Hepatocyte (in vitro differentiated cells): ENCODE measurements at regions not wholly inside any gene's neighbourhood (a gene's known extent, or its start where the extent isn't known, plus 50 kb on each side); places are given as distances from the start of the nearest gene placed in this dataset.

Source experiments
- DNase-seq: peaks from one replicate; pipeline ENCODE4 v3.0.0-alpha.2; 2016; ENCODE audit warnings: low spot score
- H2AFZ ChIP-seq: fragments of 200-600 bp; sonication (generic); 2 replicates; pipeline ENCODE4 v1.6.0; 2016; ENCODE audit warnings: antibody characterized with exemption, mild to moderate bottlenecking
- H3K27ac ChIP-seq: fragments of 200-600 bp; sonication (generic); 2 replicates; pipeline ENCODE4 v1.5.1; 2016; ENCODE audit warnings: mild to moderate bottlenecking
- H3K27me3 ChIP-seq: fragments of 200-600 bp; sonication (generic); 2 replicates; pipeline ENCODE4 v1.6.1; 2016
- H3K36me3 ChIP-seq: fragments of 200-600 bp; sonication (generic); replicated peaks from 2 replicates; pipeline ENCODE4 v1.5.1; 2016; ENCODE audit warnings: low read depth; ENCODE audit not compliant: insufficient read depth
- H3K4me1 ChIP-seq: fragments of 200-600 bp; sonication (generic); 2 replicates; pipeline ENCODE4 v1.5.1; 2016; ENCODE audit warnings: mild to moderate bottlenecking, moderate library complexity; ENCODE audit not compliant: insufficient read depth
- H3K4me2 ChIP-seq: fragments of 200-600 bp; sonication (generic); 2 replicates; pipeline ENCODE4 v1.6.0; 2016
- H3K4me3 ChIP-seq: fragments of 200-600 bp; sonication (generic); 2 replicates; pipeline ENCODE4 v1.5.1; 2016; ENCODE audit warnings: mild to moderate bottlenecking
- H3K79me2 ChIP-seq: fragments of 200-600 bp; sonication (generic); 2 replicates; pipeline ENCODE4 v1.6.0; 2017; ENCODE audit warnings: mild to moderate bottlenecking
- H3K9me2 ChIP-seq: fragments of 200-600 bp; sonication (generic); replicated peaks from 2 replicates; pipeline ENCODE4 v1.6.0; 2017; ENCODE audit warnings: mild to moderate bottlenecking; ENCODE audit not compliant: insufficient read depth
- H3K9me3 ChIP-seq: fragments of 200-600 bp; sonication (generic); 2 replicates; pipeline ENCODE4 v1.5.1; 2016; ENCODE audit warnings: low read depth, mild to moderate bottlenecking
- H4K20me1 ChIP-seq: fragments of 200-600 bp; sonication (generic); 2 replicates; pipeline ENCODE4 v1.6.0; 2016; ENCODE audit warnings: mild to moderate bottlenecking; ENCODE audit not compliant: insufficient read depth, poor library complexity, severe bottlenecking
- EZH2 ChIP-seq: fragments of 200-600 bp; sonication (generic); IDR thresholded peaks from 2 replicates; pipeline ENCODE4 v1.6.1; 2016; ENCODE audit warnings: antibody characterized with exemption, mild to moderate bottlenecking, borderline replicate concordance
- EZH2phosphoT487 ChIP-seq: fragments of 200-600 bp; sonication (generic); IDR thresholded peaks from one replicate; pipeline ENCODE4 v1.6.1; 2018; ENCODE audit warnings: antibody characterized with exemption, mild to moderate bottlenecking, low read depth, moderate library complexity; ENCODE audit not compliant: unreplicated experiment, severe bottlenecking
- WGBS: methylation state at CpG from one replicate; pipeline ENCODE4 v1.1.6; 2016; ENCODE audit warnings: low lambda C conversion rate; ENCODE audit errors: missing lambda C conversion rate; 5-methylcytosine and 5-hydroxymethylcytosine counted together
- TF ChIP-seq, protein P1 (sequence below): fragments of 200-600 bp; sonication (generic); IDR thresholded peaks from 2 replicates; pipeline ENCODE4 v1.5.1; 2016; ENCODE audit warnings: antibody characterized with exemption, mild to moderate bottlenecking; ENCODE audit not compliant: poor library complexity

DNA sequence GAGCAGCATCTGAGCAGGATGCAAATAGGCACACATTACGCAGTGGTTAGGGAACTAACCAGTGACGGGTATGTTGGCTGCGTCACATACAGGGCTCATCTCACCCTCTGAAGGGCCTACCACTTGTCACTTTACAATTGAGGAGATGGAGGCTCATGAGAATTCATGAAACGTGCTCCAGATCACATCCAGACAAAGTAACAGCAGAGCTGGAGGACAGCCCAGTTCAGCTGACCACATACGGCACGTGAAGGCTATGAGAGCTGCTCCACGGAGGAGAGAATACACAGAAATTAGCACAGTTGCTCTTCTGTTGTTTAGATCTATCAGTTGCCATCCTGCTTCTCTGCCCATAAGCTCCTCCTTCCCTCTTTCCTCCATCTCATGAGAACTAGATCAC, 78.4 kb downstream of the FAM9B start:
- Histone ChIP-seq H3K27me3 (no peaks in the 10 kb centered on the region), H3K36me3 (no peaks in the 10 kb centered on the region), H3K9me2 (no peaks in the 10 kb centered on the region), H3K4me2 (no peak overlapping the region), H3K4me3 (no peak overlapping the region), H3K27ac (no peak overlapping the region), H4K20me1 (no peaks in the 10 kb centered on the region), H2AFZ (no peak overlapping the region), H3K9me3 (no peaks in the 10 kb centered on the region), H3K79me2 (no peaks in the 10 kb centered on the region), H3K4me1 (no peaks in the 10 kb centered on the region)
- no peak for DNase-seq
- TF ChIP-seq EZH2: no peak
- TF ChIP-seq, protein P1, sequence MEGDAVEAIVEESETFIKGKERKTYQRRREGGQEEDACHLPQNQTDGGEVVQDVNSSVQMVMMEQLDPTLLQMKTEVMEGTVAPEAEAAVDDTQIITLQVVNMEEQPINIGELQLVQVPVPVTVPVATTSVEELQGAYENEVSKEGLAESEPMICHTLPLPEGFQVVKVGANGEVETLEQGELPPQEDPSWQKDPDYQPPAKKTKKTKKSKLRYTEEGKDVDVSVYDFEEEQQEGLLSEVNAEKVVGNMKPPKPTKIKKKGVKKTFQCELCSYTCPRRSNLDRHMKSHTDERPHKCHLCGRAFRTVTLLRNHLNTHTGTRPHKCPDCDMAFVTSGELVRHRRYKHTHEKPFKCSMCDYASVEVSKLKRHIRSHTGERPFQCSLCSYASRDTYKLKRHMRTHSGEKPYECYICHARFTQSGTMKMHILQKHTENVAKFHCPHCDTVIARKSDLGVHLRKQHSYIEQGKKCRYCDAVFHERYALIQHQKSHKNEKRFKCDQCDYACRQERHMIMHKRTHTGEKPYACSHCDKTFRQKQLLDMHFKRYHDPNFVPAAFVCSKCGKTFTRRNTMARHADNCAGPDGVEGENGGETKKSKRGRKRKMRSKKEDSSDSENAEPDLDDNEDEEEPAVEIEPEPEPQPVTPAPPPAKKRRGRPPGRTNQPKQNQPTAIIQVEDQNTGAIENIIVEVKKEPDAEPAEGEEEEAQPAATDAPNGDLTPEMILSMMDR: no peak
- no peak for TF ChIP-seq EZH2phosphoT487
- 86% methylated on average over 7 of the region's 7 CpGs for WGBS

DNA sequence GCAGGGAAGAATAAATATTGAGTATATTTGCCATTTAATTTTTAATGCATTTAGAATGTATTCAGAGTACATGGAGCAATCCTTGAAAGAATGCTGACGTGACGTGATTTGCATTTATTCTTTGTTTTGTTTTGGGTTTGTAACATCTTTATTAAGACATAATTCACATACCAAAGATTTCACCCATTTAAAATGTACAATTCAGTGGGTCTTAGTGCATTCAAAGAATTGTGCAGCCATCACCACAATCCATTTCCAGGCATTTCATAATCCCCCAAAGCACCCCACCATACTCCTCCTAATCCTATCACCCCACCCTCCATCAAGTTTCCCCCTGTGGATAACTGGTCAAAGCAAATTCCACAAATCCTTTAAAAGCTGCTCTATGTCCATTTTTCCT, 87.4 kb downstream of the FAM9B start:
- Histone ChIP-seq H3K9me2 (no peaks in the 10 kb centered on the region), H2AFZ (no peak overlapping the region), H4K20me1 (no peaks in the 10 kb centered on the region), H3K9me3 (no peaks in the 10 kb centered on the region), H3K4me3 (no peak overlapping the region), H3K27me3 (no peaks in the 10 kb centered on the region), H3K79me2 (no peaks in the 10 kb centered on the region), H3K4me2 (no peak overlapping the region), H3K36me3 (no peaks in the 10 kb centered on the region), H3K27ac (no peak overlapping the region), H3K4me1 (no peaks in the 10 kb centered on the region)
- whole genome bisulfite sequencing: 81% methylated on average over 2 of the region's 2 CpGs
- TF ChIP-seq EZH2: no peak
- TF ChIP-seq, protein P1: no peak
- no peak for TF ChIP-seq EZH2phosphoT487
- DNase-seq: no peak

DNA sequence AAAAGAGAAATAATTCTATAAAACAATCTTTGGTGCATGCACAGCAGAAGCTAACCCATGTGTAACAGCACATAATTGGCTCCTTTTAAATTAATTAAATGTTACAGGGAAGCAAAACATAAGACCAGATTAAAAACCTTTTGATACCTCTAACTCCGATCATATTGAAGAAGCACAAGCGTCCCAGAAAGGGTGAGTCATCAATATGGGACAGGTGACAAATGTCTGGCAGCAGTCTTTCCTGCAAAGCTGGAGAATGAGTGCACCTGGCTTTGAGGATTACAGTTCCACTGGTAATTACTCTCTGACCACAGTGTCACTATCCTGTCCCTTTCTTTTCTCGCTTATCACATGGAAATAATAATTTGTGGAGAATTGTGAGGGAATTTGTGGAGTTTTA, 94.6 kb downstream of the FAM9B start:
- H3K27me3 ChIP-seq: no peaks in the 10 kb centered on the region
- H2AFZ ChIP-seq: no peak overlapping the region
- H3K4me2 ChIP-seq: no peak overlapping the region
- H4K20me1 ChIP-seq: no peaks in the 10 kb centered on the region
- no peaks in the 10 kb centered on the region for H3K9me3 ChIP-seq
- H3K27ac ChIP-seq: no peak overlapping the region
- no peaks in the 10 kb centered on the region for H3K9me2 ChIP-seq
- H3K4me3 ChIP-seq: no peak overlapping the region
- H3K36me3 ChIP-seq: no peaks in the 10 kb centered on the region
- 55% methylated on average over 3 of the region's 3 CpGs for WGBS
- no peaks in the 10 kb centered on the region for H3K4me1 ChIP-seq
- TF ChIP-seq EZH2: no peak
- TF ChIP-seq, protein P1: no peak
- TF ChIP-seq EZH2phosphoT487: no peak
- no peaks in the 10 kb centered on the region for H3K79me2 ChIP-seq
- no peak for DNase-seq

DNA sequence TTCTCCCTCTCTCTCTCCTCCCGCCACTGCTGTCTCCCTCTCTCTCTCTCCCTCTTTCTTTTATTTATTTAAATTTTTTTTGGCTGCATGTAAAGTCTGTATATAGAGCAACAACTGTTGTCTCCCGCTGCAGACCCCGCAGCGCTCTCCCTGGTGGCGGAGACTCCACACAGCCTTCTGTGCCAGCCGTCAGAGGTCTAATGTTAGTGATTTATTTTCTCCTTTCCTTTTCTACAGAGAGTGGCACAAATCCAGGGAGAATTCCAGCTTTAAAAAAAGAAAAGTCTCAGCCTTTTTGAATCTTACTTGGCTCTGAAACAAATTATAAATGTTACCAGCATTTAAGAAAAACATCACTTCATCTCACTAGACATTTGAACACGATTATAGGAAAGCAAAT, 106.2 kb downstream of the FAM9B start:
- no peak overlapping the region for H3K4me3 ChIP-seq
- H3K9me2 ChIP-seq: no peaks in the 10 kb centered on the region
- no peaks in the 10 kb centered on the region for H3K36me3 ChIP-seq
- H4K20me1 ChIP-seq: no peaks in the 10 kb centered on the region
- TF ChIP-seq EZH2phosphoT487: no peak
- no peaks in the 10 kb centered on the region for H3K27me3 ChIP-seq
- no peak overlapping the region for H3K4me2 ChIP-seq
- H3K9me3 ChIP-seq: no peaks in the 10 kb centered on the region
- H2AFZ ChIP-seq: no peak overlapping the region
- no peak for DNase-seq
- no peak overlapping the region for H3K27ac ChIP-seq
- H3K4me1 ChIP-seq: no peaks in the 10 kb centered on the region
- H3K79me2 ChIP-seq: no peaks in the 10 kb centered on the region
- 79% methylated on average over 7 of the region's 7 CpGs for WGBS
